GM13976 (cell line): ENCODE measurements at regions not wholly inside any gene's neighbourhood (a gene's known extent, or its start where the extent isn't known, plus 50 kb on each side); places are given as distances from the start of the nearest gene placed in this dataset.

Source experiments
- DNase-seq: peaks from one replicate; pipeline ENCODE4 v3.0.0; 2012; ENCODE audit warnings: low spot score
- in situ Hi-C: fragments of 300-500 bp; cut with MboI; formaldehyde crosslinking; loops from one replicate; pipeline ENCODE4 v1.12.0; 2022; ENCODE audit warnings: low sequenced_read_pairs, mixed read lengths, inconsistent platforms; ENCODE audit not compliant: unreplicated experiment
- TF ChIP-seq, protein P1 (sequence below): IDR thresholded peaks from 2 replicates; pipeline ENCODE4 v1.5.1; 2012; ENCODE audit warnings: borderline replicate concordance, mild to moderate bottlenecking; ENCODE audit not compliant: insufficient read depth; ENCODE audit errors: extremely low read depth, missing control alignments, control extremely low read depth

DNA sequence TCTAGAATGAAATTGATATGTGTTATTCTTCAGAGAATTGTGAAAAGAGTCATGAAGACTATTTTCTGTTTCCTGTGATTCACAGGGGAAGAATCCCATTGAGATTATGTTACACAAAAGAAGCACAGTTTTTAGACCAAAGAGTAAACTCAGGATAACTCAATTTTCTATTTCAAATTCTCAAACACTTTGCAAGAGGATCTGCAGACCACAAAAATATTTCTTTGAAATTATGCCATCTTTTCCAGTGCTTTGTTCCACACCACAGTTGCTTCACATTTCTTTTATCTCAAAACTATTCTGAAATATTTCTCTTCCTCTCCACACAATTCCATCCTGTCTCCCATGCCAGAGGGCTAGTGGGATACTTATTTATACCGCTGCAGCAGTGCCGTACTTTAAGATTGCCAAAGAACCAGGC lies 188.9 kb upstream of the FOXG1 start:
- in situ Hi-C loops: no loop called here
- no peak for DNase-seq
- TF ChIP-seq, protein P1, sequence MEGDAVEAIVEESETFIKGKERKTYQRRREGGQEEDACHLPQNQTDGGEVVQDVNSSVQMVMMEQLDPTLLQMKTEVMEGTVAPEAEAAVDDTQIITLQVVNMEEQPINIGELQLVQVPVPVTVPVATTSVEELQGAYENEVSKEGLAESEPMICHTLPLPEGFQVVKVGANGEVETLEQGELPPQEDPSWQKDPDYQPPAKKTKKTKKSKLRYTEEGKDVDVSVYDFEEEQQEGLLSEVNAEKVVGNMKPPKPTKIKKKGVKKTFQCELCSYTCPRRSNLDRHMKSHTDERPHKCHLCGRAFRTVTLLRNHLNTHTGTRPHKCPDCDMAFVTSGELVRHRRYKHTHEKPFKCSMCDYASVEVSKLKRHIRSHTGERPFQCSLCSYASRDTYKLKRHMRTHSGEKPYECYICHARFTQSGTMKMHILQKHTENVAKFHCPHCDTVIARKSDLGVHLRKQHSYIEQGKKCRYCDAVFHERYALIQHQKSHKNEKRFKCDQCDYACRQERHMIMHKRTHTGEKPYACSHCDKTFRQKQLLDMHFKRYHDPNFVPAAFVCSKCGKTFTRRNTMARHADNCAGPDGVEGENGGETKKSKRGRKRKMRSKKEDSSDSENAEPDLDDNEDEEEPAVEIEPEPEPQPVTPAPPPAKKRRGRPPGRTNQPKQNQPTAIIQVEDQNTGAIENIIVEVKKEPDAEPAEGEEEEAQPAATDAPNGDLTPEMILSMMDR: no peak

DNA sequence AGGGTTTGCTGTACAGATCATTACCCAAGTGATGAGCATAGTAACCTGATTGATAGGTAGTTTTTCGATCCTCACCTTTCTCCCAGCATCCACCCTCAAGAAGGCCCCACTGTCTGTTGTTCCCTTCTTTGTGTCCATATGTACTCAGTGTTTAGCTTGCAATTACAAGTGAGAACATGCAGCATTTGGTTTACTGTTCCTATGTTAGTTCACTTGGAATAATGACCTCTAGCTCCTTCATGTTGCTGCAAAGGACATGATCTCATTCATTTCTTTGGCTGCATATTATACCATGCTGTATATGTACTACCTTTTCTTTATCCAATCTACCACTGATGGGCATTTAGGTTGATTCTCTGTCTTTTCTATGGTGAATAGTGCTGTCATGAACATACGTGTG lies 181.6 kb upstream of the FOXG1 start:
- TF ChIP-seq, protein P1: no peak
- in situ Hi-C loops: no loop called here
- DNase-seq: no peak

DNA sequence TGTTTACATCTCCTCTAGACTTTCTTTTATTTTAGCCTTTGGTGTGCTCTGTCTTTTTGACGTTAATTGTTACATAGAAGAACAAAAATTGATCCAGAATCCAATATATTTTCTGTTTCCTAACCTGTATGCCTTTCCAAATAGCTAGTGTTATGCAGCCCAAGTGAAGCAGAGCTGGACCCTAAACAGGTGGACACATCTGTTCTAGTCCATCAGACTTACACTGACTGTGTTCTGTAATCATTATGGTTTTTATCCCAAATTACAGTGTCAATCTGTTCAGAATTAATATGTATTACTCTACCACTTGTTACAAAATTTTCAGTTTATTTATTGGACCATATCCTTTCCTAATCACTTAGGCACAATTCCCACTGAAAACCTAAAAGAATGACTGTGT lies 176.8 kb upstream of the FOXG1 start:
- in situ Hi-C loops: no loop called here
- TF ChIP-seq, protein P1: no peak
- DNase-seq: no peak

DNA sequence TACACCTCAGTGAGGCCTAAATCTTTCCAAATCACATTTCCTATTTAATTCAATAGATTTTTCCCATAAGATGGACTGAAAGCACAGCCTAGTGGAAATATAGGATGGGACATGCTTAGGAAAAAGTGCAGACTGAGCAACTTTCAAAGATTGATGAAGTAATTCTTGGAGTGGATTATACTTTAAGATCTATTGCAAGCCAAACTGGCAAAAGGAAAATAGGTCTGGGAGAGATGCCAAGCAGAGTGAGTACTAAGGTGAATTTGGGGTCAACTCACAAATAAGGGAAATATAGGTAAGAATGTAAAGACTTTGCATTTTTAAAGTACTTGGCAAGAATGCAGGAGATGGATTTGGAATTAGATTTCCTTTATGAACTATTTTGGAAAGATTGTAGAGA lies 170.2 kb upstream of the FOXG1 start:
- TF ChIP-seq, protein P1: no peak
- in situ Hi-C loops: no loop called here
- DNase-seq: no peak

DNA sequence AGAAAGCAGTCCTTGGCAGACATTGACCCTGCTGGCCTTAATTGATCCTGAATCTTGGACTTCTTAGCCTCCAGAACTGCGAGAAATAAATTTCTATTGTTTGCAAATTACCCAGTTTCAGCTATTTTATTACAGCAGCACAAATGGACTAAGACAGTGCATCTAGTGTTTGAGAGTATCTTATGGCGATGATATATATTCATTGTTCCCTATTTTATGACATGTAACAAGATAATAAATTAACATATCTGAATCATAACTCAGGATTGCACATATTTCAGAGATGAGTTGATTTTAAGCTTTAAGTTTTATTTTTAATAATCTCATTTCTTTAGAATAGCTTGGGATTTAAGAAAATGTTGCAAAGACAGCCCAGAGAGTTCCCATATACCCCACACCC lies 167.4 kb upstream of the FOXG1 start:
- in situ Hi-C loops: no loop called here
- DNase-seq: no peak
- TF ChIP-seq, protein P1: no peak

DNA sequence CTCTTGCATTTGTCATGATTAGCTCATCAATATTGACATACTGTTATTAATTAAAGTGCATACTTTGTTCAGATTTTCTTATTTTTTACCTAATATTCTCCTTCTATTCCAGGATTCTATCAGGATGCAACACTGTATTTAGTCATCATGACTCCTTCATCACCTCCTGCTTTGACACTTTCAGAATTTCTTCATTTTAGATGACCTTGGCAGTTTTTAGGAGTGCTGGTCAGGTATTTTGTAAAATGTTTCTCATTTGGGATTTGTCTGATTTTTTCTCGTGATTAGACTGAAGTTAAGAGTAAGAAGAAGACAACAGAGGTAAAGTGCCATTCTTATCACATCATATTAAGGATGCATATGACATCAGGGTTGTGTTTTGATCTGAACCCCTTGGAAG lies 167.0 kb upstream of the FOXG1 start:
- TF ChIP-seq, protein P1: no peak
- DNase-seq: no peak
- in situ Hi-C loops: no loop called here

DNA sequence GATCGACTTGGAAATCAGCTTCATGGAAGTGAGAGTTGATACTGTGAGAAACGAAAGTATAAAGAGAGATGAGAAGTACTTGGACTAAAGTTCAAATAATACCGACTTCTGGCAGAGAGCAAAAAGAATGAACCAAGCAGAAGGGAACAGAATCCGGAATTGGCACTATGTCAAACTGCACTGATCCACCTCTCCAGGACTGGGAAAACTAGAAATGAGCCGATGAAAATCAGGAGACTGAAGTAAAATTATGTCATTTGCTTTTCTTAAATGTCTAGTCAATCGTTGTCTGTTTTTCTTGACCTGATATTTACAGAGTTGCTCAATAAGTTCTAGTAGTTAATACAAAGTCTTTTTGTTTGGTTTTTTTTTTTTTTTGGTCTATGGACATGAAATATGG lies 163.0 kb upstream of the FOXG1 start:
- TF ChIP-seq, protein P1: no peak
- DNase-seq: no peak
- in situ Hi-C loops: no loop called here
